ENCODE measurements at regions not wholly inside any gene's neighbourhood (a gene's known extent, or its start where the extent isn't known, plus 50 kb on each side); places are given as distances from the start of the nearest gene placed in this dataset.

GRCh38 chr2:212619954-212620353 is 81.4 kb upstream of the ERBB4 start:
- no peaks in the 10 kb centered on the region for H3K9me3 ChIP-seq (ENCODE audit: control insufficient read depth, insufficient read depth, low read depth, low read length)
- TF ChIP-seq SP3 (tag by site-specific recombination; IDR thresholded peaks at IDR 0.05), result no peak
- no peak for TF ChIP-seq ZNF23 (tag by site-specific recombination; IDR thresholded peaks at IDR 0.05; ENCODE audit: borderline replicate concordance)
- no peak for TF ChIP-seq PRDM10 (tag by site-specific recombination; IDR thresholded peaks at IDR 0.05)
- no peak for TF ChIP-seq CTCF (tag by site-specific recombination; IDR thresholded peaks at IDR 0.05)
- TF ChIP-seq ZBTB26 (tag by site-specific recombination; optimal IDR thresholded peaks at IDR 0.05), result no peak
- TF ChIP-seq ZBTB11 (tag by site-specific recombination; conservative IDR thresholded peaks at IDR 0.05; ENCODE audit: low read depth), result no peak
- no peaks in the 10 kb centered on the region for H3K36me3 ChIP-seq (ENCODE audit: control insufficient read depth in 2 of 2, insufficient read depth in 1 of 2, low read length in 2 of 2)
- no peaks in the 10 kb centered on the region for H3K4me1 ChIP-seq (ENCODE audit: control insufficient read depth, insufficient read depth, low read length)
- ChIA-PET POLR2A (no interaction called here), CTCF (no interaction called here)
- no peak overlapping the region for H3K27ac ChIP-seq (ENCODE audit: extremely low read depth, low read depth, low read length)
- no peak overlapping the region for H3K4me3 ChIP-seq (ENCODE audit: low read depth, low read length)

- CTCF ChIA-PET, result no interaction called here
- Histone ChIP-seq H3K4me3 (ENCODE audit: low read depth, low read length) (no peak overlapping the region), H3K36me3 (ENCODE audit: control insufficient read depth in 2 of 2, insufficient read depth in 1 of 2, low read length in 2 of 2) (no peaks in the 10 kb centered on the region), H3K27ac (ENCODE audit: extremely low read depth, low read depth, low read length) (no peak overlapping the region), H3K4me1 (ENCODE audit: control insufficient read depth, insufficient read depth, low read length) (no peaks in the 10 kb centered on the region), H3K9me3 (ENCODE audit: control insufficient read depth, insufficient read depth, low read depth, low read length) (no peaks in the 10 kb centered on the region)
- POLR2A ChIA-PET, result interaction anchor here (0.6 kb wide), 1 partner anchor 43 kb away, joined by 3 read pairs; no protein-coding TSS in a partner anchor
- TF ChIP-seq ZNF394 (tag by site-specific recombination; IDR thresholded peaks at IDR 0.05; ENCODE audit: borderline replicate concordance) (no peak), ZNF548 (tag by site-specific recombination; IDR thresholded peaks at IDR 0.05) (no peak), ZNF184 (tag by site-specific recombination; IDR thresholded peaks at IDR 0.05) (no peak), CTCF (tag by site-specific recombination; IDR thresholded peaks at IDR 0.05) (no peak), ZNF114 (tag by site-specific recombination; IDR thresholded peaks at IDR 0.05) (no peak), REST (tag by site-specific recombination; IDR thresholded peaks at IDR 0.05) (no peak), ZBTB49 (tag by site-specific recombination; IDR thresholded peaks at IDR 0.05; ENCODE audit: low read depth) (no peak), WT1 (tag by site-specific recombination; IDR thresholded peaks at IDR 0.05) (no peak), ZNF654 (tag by site-specific recombination; IDR thresholded peaks at IDR 0.05; ENCODE audit: low read depth) (no peak)
Measured at GRCh38 chr2:212618636-212619035, 80.0 kb upstream of the ERBB4 start.

Data from HEK293 (cell line).